ENCODE measurements at regions not wholly inside any gene's neighbourhood (a gene's known extent, or its start where the extent isn't known, plus 50 kb on each side); places are given as distances from the start of the nearest gene placed in this dataset.

DNA sequence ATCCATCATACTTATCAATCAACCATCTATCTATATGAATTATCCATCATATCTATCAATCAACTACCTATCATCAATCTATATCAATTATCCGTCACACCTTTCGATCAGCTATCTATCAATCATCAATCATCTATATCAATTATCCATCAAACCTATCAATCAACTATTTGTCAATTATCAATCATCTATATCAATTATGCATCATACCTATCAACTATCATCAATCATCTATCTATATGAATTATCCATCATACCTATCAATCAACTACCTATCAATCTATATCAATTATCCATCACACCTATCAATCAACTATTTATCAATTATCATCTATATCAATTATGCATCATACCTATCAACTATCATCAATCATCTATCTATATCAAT lies 70.6 kb upstream of the PPP2R3B start:
- Histone ChIP-seq H3K14ac (ENCODE audit: low read length in 2 of 2) (no peak overlapping the region), H4K8ac (ENCODE audit: low read length) (no peak overlapping the region), H3K4me2 (ENCODE audit: low read length, poor library complexity, severe bottlenecking) (no peak overlapping the region), H3K4ac (ENCODE audit: low read depth in 1 of 2, low read length in 2 of 2) (no peak overlapping the region), H2BK15ac (ENCODE audit: low read depth, poor library complexity, severe bottlenecking) (no peak overlapping the region), H2BK5ac (ENCODE audit: low read depth, low read length, poor library complexity, severe bottlenecking) (peak overlapping the region; percentile 57), H3K18ac (ENCODE audit: low read depth in 1 of 2, low read length in 2 of 2) (no peak overlapping the region), H2AK5ac (ENCODE audit: low read length, severe bottlenecking) (no peak overlapping the region), H2BK12ac (ENCODE audit: low read length in 2 of 2) (no peak overlapping the region), H3K27ac (ENCODE audit: low read length, poor library complexity, severe bottlenecking) (no peak overlapping the region), H4K91ac (ENCODE audit: low read length) (no peak overlapping the region), H3K9me3 (ENCODE audit: control insufficient read depth, low read length) (peaks cover 14% of the 10 kb centered on the region), H3K4me1 (ENCODE audit: control insufficient read depth, insufficient read depth, low read depth, low read length) (peaks cover 3% of the 10 kb centered on the region), H3K23ac (ENCODE audit: low read length in 2 of 2) (no peak overlapping the region), H3K9ac (ENCODE audit: low read length) (no peak overlapping the region), H3K4me3 (ENCODE audit: insufficient read depth in 1 of 2, low read depth in 1 of 2, low read length in 2 of 2) (no peak overlapping the region), H3K36me3 (ENCODE audit: control insufficient read depth in 1 of 2, insufficient read depth in 2 of 2, low read depth in 1 of 2, low read length in 2 of 2) (no peaks in the 10 kb centered on the region), H3K79me1 (replicated peaks; ENCODE audit: low read length, poor library complexity, severe bottlenecking) (no peaks in the 10 kb centered on the region), H2AFZ (ENCODE audit: low read depth, low read length) (no peak overlapping the region), H2BK120ac (ENCODE audit: low read depth, low read length) (no peak overlapping the region), H3K27me3 (ENCODE audit: control insufficient read depth in 1 of 2, insufficient read depth in 1 of 2, low read length in 2 of 2) (no peaks in the 10 kb centered on the region)
- DNase-seq, result no peak
- WGBS, result 62% methylated on average over 2 of the region's 2 CpGs

DNA sequence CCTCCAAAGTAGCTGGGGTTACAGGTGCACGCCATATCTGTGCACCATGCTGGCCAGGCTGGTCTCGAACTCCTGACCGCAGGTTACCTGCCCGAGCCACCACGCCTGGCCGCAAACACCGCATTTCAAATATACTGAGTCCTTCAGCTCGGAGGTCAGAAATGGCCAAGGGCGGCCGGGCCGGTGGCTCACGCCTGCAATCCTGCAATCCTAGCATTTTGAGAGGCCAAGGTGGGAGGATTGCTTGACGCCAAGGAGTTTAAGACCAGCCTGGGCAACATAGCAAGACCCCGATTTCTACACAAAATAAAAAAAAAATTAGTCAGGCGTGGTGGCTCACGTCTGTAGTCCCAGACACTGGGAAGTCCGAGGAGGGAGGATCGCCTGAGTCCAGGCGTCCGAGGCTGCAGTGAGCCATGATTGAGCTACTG lies 71.9 kb upstream of the PPP2R3B start:
- H4K91ac ChIP-seq (ENCODE audit: low read length), result no peak overlapping the region
- no peak overlapping the region for H3K4ac ChIP-seq (ENCODE audit: low read depth in 1 of 2, low read length in 2 of 2)
- no peaks in the 10 kb centered on the region for H3K27me3 ChIP-seq (ENCODE audit: control insufficient read depth in 1 of 2, insufficient read depth in 1 of 2, low read length in 2 of 2)
- H2BK15ac ChIP-seq (ENCODE audit: low read depth, poor library complexity, severe bottlenecking), result no peak overlapping the region
- H2AK5ac ChIP-seq (ENCODE audit: low read length, severe bottlenecking), result no peak overlapping the region
- no peak overlapping the region for H3K23ac ChIP-seq (ENCODE audit: low read length in 2 of 2)
- H3K9ac ChIP-seq (ENCODE audit: low read length), result no peak overlapping the region
- 93% methylated on average over 18 of the region's 20 CpGs for WGBS
- no peak overlapping the region for H2BK120ac ChIP-seq (ENCODE audit: low read depth, low read length)
- no peaks in the 10 kb centered on the region for H3K36me3 ChIP-seq (ENCODE audit: control insufficient read depth in 1 of 2, insufficient read depth in 2 of 2, low read depth in 1 of 2, low read length in 2 of 2)
- DNase-seq, result no peak
- H3K14ac ChIP-seq (ENCODE audit: low read length in 2 of 2), result no peak overlapping the region
- no peak overlapping the region for H2BK12ac ChIP-seq (ENCODE audit: low read length in 2 of 2)
- no peak overlapping the region for H2AFZ ChIP-seq (ENCODE audit: low read depth, low read length)
- peaks cover 3% of the 10 kb centered on the region for H3K4me1 ChIP-seq (ENCODE audit: control insufficient read depth, insufficient read depth, low read depth, low read length)
- H3K18ac ChIP-seq (ENCODE audit: low read depth in 1 of 2, low read length in 2 of 2), result no peak overlapping the region
- H2BK5ac ChIP-seq (ENCODE audit: low read depth, low read length, poor library complexity, severe bottlenecking), result no peak overlapping the region
- H3K4me3 ChIP-seq (ENCODE audit: insufficient read depth in 1 of 2, low read depth in 1 of 2, low read length in 2 of 2), result no peak overlapping the region
- no peak overlapping the region for H3K27ac ChIP-seq (ENCODE audit: low read length, poor library complexity, severe bottlenecking)
- H3K4me2 ChIP-seq (ENCODE audit: low read length, poor library complexity, severe bottlenecking), result no peak overlapping the region
- H4K8ac ChIP-seq (ENCODE audit: low read length), result no peak overlapping the region
- peaks cover 17% of the 10 kb centered on the region for H3K9me3 ChIP-seq (ENCODE audit: control insufficient read depth, low read length)
- H3K79me1 ChIP-seq (replicated peaks; ENCODE audit: low read length, poor library complexity, severe bottlenecking), result no peaks in the 10 kb centered on the region

GRCh38 chrX:459611-460010 lies 72.9 kb upstream of the PPP2R3B start:
- H2BK120ac ChIP-seq (ENCODE audit: low read depth, low read length), result no peak overlapping the region
- H3K79me1 ChIP-seq (replicated peaks; ENCODE audit: low read length, poor library complexity, severe bottlenecking), result no peaks in the 10 kb centered on the region
- H2BK5ac ChIP-seq (ENCODE audit: low read depth, low read length, poor library complexity, severe bottlenecking), result no peak overlapping the region
- H3K4me1 ChIP-seq (ENCODE audit: control insufficient read depth, insufficient read depth, low read depth, low read length), result peaks cover 3% of the 10 kb centered on the region
- no peak overlapping the region for H2BK15ac ChIP-seq (ENCODE audit: low read depth, poor library complexity, severe bottlenecking)
- 81% methylated on average over 20 of the region's 20 CpGs for WGBS
- H3K14ac ChIP-seq (ENCODE audit: low read length in 2 of 2), result no peak overlapping the region
- no peak overlapping the region for H3K23ac ChIP-seq (ENCODE audit: low read length in 2 of 2)
- H3K36me3 ChIP-seq (ENCODE audit: control insufficient read depth in 1 of 2, insufficient read depth in 2 of 2, low read depth in 1 of 2, low read length in 2 of 2), result no peaks in the 10 kb centered on the region
- H4K8ac ChIP-seq (ENCODE audit: low read length), result no peak overlapping the region
- no peak overlapping the region for H3K4me3 ChIP-seq (ENCODE audit: insufficient read depth in 1 of 2, low read depth in 1 of 2, low read length in 2 of 2)
- no peak overlapping the region for H3K27ac ChIP-seq (ENCODE audit: low read length, poor library complexity, severe bottlenecking)
- no peak overlapping the region for H2BK12ac ChIP-seq (ENCODE audit: low read length in 2 of 2)
- no peak for DNase-seq
- no peak overlapping the region for H2AK5ac ChIP-seq (ENCODE audit: low read length, severe bottlenecking)
- H3K9ac ChIP-seq (ENCODE audit: low read length), result no peak overlapping the region
- H3K4me2 ChIP-seq (ENCODE audit: low read length, poor library complexity, severe bottlenecking), result no peak overlapping the region
- H3K18ac ChIP-seq (ENCODE audit: low read depth in 1 of 2, low read length in 2 of 2), result no peak overlapping the region
- no peak overlapping the region for H2AFZ ChIP-seq (ENCODE audit: low read depth, low read length)
- H3K4ac ChIP-seq (ENCODE audit: low read depth in 1 of 2, low read length in 2 of 2), result no peak overlapping the region
- peaks cover 14% of the 10 kb centered on the region for H3K9me3 ChIP-seq (ENCODE audit: control insufficient read depth, low read length)
- H4K91ac ChIP-seq (ENCODE audit: low read length), result no peak overlapping the region
- H3K27me3 ChIP-seq (ENCODE audit: control insufficient read depth in 1 of 2, insufficient read depth in 1 of 2, low read length in 2 of 2), result no peaks in the 10 kb centered on the region

- no peak overlapping the region for H2BK12ac ChIP-seq (ENCODE audit: low read length in 2 of 2)
- H3K36me3 ChIP-seq (ENCODE audit: control insufficient read depth in 1 of 2, insufficient read depth in 2 of 2, low read depth in 1 of 2, low read length in 2 of 2), result no peaks in the 10 kb centered on the region
- H3K9me3 ChIP-seq (ENCODE audit: control insufficient read depth, low read length), result peaks cover 10% of the 10 kb centered on the region
- H4K8ac ChIP-seq (ENCODE audit: low read length), result no peak overlapping the region
- H3K14ac ChIP-seq (ENCODE audit: low read length in 2 of 2), result no peak overlapping the region
- H3K4me1 ChIP-seq (ENCODE audit: control insufficient read depth, insufficient read depth, low read depth, low read length), result peaks cover 3% of the 10 kb centered on the region
- 82% methylated on average over 11 of the region's 11 CpGs for WGBS
- H3K4me2 ChIP-seq (ENCODE audit: low read length, poor library complexity, severe bottlenecking), result no peak overlapping the region
- H3K23ac ChIP-seq (ENCODE audit: low read length in 2 of 2), result no peak overlapping the region
- no peak overlapping the region for H3K9ac ChIP-seq (ENCODE audit: low read length)
- no peaks in the 10 kb centered on the region for H3K27me3 ChIP-seq (ENCODE audit: control insufficient read depth in 1 of 2, insufficient read depth in 1 of 2, low read length in 2 of 2)
- no peak overlapping the region for H3K4ac ChIP-seq (ENCODE audit: low read depth in 1 of 2, low read length in 2 of 2)
- H4K91ac ChIP-seq (ENCODE audit: low read length), result no peak overlapping the region
- no peak overlapping the region for H3K4me3 ChIP-seq (ENCODE audit: insufficient read depth in 1 of 2, low read depth in 1 of 2, low read length in 2 of 2)
- no peaks in the 10 kb centered on the region for H3K79me1 ChIP-seq (replicated peaks; ENCODE audit: low read length, poor library complexity, severe bottlenecking)
- H3K18ac ChIP-seq (ENCODE audit: low read depth in 1 of 2, low read length in 2 of 2), result no peak overlapping the region
- H2AFZ ChIP-seq (ENCODE audit: low read depth, low read length), result no peak overlapping the region
- no peak for DNase-seq
- no peak overlapping the region for H2BK15ac ChIP-seq (ENCODE audit: low read depth, poor library complexity, severe bottlenecking)
- no peak overlapping the region for H2AK5ac ChIP-seq (ENCODE audit: low read length, severe bottlenecking)
- H2BK5ac ChIP-seq (ENCODE audit: low read depth, low read length, poor library complexity, severe bottlenecking), result no peak overlapping the region
- no peak overlapping the region for H2BK120ac ChIP-seq (ENCODE audit: low read depth, low read length)
- no peak overlapping the region for H3K27ac ChIP-seq (ENCODE audit: low read length, poor library complexity, severe bottlenecking)
Observed at GRCh38 chrX:460116-460515, 73.4 kb upstream of the PPP2R3B start.

Measured in mesenchymal stem cell (in vitro differentiated cells and primary cell).